ENCODE measurements at regions not wholly inside any gene's neighbourhood (a gene's known extent, or its start where the extent isn't known, plus 50 kb on each side); places are given as distances from the start of the nearest gene placed in this dataset.

DNA sequence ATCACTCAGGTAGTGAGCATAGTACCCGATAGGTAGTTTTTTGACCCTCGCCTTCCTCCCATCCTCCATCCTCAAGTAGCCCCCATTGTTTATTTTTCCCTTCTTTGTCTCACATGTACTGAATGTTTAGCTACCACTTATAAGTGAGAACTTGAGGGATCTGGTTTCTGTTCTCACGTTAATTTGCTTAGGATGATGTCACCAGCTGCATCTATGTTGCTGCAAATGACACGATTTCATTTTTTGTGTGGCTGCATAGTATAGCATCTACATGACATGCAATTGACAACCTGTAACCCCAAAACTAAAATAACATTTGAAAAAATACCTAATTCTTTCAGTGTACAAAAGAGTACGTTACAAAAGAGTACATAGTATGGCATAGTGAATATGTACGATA, 254.0 kb upstream of the NOVA1 start:
- DNase-seq, result no peak
- TF ChIP-seq POLR2A (IDR thresholded peaks at IDR 0.05; ENCODE audit: low read length) (no peak), GATA1 (IDR thresholded peaks at IDR 0.05; ENCODE audit: low read depth, low read length) (no peak)

DNA sequence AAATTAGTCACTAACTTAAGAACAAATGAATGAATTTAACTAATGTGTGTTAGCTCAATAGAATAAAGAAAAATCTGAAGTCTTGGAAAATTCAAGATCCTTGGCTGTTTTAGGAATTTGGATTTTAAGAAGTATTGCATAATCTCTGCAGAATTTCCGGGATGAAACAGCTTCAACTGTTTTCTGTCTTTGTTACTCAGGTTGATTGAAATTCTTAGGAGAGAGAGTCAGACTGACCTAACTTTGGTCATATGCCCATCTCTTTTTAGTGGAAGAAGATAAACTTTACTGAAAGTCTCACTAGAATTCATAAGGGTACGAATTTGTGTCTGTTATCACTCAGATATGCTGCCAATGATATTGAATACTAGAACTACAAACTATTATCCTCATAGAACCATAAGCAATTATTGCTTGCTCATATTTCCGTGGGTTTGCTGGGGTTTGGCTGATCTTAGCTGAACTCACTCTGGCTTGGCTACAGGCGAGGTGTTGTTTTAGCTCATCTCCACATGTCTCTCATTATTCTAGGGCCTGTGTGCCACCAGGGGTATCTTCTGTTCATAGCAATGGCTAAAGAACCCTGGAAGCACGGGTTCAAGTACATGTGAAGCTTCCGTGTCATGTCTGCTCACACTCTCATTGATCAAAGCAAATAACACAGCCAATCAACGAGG, 257.4 kb upstream of the NOVA1 start:
- TF ChIP-seq GATA1 (IDR thresholded peaks at IDR 0.05; ENCODE audit: low read depth, low read length), result no peak
- TF ChIP-seq POLR2A (IDR thresholded peaks at IDR 0.05; ENCODE audit: low read length), result no peak
- no peak for DNase-seq

DNA sequence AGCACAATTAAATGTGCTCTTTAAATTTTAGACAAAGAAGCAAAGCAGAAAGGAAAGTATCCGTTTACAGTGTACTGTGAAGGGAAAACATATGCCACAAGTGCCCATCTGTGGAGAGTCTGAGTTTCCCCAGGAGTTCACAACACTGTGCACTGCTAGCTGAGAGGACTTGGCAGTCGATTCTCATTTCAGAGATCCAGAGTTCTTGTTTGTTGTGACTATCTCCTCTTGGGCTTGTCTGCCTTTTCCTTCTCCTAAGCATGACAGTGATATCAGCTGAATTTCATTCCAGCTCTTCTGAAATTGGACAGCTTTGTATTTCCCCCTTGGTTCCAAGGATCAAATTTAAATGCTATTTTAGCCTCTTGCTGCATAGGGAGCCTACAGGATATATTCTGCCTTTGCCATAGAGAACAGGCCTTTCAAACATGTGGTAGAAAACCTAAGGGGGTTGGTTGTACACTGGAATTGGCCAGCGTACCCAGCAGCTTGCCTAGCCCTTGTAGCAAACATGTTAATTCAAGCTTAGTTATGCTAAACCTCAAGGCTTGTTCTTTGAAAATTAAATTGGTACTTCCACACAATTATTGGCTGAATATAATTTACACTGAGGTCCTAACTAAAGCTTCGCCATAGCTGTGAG, 259.2 kb upstream of the NOVA1 start:
- no peak for DNase-seq
- TF ChIP-seq POLR2A (IDR thresholded peaks at IDR 0.05; ENCODE audit: low read length) (no peak), GATA1 (IDR thresholded peaks at IDR 0.05; ENCODE audit: low read depth, low read length) (no peak)

DNA sequence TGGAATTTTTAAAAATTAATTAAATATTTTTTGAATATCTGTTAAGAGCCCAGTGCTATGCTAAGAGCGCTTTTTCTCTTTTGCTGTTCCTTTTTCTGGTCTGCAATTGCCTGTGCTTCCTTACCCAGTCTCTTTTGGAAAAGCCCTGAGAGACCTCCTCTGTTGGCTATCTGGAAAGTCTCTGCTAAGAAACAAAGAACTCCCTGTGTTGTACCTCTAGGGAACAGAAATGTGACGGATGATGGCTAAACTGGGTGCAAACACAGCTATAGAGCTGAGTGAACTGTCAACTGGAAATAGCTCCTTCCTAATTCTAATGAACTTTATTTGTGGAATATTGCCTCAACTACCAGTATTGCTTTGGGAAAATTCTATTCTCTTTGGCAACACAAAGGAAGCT, 261.6 kb upstream of the NOVA1 start:
- no peak for DNase-seq
- no peak for TF ChIP-seq GATA1 (IDR thresholded peaks at IDR 0.05; ENCODE audit: low read depth, low read length)
- TF ChIP-seq POLR2A (IDR thresholded peaks at IDR 0.05; ENCODE audit: low read length), result no peak

DNA sequence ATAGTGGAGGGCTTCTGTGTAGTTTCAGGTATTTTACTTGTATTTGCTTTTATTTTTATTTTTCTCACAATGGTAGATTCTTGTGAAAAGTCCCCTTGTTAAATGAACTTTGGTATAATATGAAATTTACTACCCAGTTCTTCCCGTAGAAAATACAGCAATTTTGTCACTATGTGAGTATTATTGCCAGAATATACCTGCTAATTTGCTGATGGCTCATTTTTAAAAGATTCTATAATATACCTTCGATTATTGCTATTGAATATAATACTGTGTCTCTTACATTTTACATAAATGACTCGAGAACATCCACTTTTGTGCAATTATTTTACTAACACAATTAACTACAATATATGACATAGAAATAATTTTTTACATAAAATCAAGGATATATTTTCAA, 262.3 kb upstream of the NOVA1 start:
- no peak for DNase-seq
- TF ChIP-seq POLR2A (IDR thresholded peaks at IDR 0.05; ENCODE audit: low read length) (no peak), GATA1 (IDR thresholded peaks at IDR 0.05; ENCODE audit: low read depth, low read length) (no peak)

DNA sequence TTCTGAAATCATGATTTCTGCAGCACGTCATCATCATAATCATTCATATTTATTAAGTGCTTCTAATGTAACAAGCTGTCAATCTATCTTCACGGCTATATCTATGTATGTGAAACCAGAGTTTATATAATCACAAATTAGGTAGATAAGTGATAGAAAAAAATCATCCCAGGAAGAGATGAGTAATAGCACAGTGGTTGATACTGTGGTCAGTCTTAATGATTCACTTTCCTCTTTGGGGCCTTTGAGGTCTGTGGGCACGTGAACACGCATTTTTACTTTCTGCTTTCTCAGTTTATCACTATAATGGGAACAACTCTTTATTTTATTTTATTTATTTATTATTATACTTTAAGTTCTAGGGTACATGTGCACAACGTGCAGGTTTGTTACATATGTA, 265.9 kb upstream of the NOVA1 start:
- no peak for DNase-seq
- no peak for TF ChIP-seq POLR2A (IDR thresholded peaks at IDR 0.05; ENCODE audit: low read length)

DNA sequence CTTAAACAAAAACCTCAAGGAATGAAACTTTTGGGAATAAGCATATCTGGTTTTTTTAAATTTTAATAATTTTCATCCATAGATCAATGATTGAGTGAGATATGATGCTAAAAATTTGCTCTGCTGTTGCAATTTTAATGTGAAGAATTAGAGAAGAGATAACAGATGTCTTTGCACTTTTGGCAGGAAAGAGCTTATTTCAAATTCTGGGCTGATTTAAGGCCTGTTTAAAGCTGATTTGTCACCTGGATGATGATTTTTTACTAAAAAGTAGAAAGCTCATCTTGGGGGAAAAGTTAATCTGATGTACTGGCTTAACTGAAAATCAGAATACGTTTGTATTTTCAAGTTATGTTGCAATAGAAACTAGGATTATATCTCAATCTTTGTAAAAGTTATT, 268.9 kb upstream of the NOVA1 start:
- no peak for TF ChIP-seq GATA1 (IDR thresholded peaks at IDR 0.05; ENCODE audit: low read depth, low read length)
- TF ChIP-seq POLR2A (IDR thresholded peaks at IDR 0.05; ENCODE audit: low read length), result no peak
- DNase-seq, result no peak

DNA sequence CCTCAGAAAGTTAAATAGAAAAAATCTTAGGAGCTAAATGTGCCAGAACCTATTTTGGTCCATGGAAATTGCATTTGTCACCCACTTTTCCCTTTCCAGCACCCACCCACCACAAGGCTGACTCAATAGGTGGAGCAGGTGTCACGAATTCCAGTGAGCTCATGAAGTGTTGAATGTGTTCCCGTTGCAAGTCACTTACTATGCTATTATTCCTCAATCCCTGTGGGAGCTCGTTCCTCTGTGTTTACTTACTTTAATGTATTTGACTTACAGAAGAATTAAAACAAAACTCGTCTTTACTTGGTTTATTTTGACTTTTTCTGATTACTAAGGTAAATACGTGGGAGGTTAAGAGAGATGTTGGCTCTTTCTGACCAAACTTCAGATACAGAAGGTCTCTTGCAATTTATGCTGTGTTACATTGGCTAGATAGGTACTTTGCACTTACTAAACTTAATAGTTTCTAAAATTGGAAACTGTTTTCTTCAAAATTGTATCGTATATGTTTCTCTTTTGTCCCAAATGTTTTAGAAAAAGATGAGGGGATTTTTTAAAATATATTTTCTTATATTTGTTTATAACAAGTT, 269.4 kb upstream of the NOVA1 start:
- no peak for DNase-seq
- TF ChIP-seq GATA1 (IDR thresholded peaks at IDR 0.05; ENCODE audit: low read depth, low read length), result no peak

DNA sequence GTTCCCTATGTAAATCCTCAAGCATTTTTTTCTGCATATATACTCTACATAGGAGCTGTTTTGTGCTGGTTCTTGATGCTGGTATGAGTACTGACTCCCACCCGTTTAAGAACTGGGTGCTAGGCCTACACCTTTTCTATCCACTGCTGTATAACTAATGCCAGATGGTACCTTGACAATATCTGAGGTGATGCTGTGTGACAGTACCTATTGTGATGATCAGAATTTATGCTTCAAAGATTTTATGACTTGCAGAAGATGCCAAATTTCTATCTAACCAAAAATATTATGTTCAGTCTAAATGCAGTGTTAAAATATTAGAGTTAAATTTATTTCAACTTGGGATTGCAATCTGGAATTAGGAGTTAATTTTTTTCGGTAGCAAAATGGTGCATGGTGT, 272.3 kb upstream of the NOVA1 start:
- no peak for DNase-seq
- no peak for TF ChIP-seq POLR2A (IDR thresholded peaks at IDR 0.05; ENCODE audit: low read length)
- TF ChIP-seq GATA1 (IDR thresholded peaks at IDR 0.05; ENCODE audit: low read depth, low read length), result no peak

DNA sequence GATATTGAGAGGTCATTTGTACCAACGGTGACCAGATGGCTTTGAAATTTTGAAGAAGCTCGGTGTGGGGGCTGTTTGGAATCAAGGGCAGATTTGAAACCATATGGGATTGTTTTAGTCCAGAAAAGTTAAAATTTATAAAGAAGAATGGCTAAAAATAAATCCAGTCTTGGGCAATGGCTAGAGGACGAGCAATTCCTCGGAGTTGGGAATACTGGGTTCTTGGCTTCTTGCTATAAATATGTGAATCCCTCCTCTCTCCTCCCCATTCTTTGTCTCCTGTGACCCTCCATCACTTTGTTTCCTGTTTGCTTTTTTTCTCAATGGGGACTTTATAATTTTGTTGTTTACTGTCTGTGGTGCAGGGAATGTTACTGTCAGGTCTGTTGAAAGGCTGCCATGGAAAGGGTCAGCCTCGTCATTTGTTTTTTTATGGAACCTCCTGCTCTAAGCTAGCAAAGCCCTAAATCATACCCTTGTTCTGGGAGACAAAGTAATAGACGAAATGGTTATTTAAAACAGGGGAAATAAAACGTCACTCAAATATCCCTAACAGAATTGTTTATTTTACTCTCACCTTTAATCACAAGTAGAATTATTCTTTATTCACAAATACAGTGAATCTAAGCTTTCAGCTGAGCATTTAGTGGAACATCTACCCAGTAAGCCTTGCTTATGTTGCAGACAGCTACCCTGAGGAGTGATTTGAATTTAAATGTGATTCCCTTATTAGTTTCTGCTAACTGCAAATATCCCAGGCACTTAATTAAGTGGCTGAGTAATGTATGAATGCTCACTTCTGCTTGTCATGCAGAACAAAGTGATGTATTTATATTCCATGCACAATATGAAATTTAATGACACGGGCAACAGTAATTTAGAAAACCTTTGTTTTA, 273.1 kb upstream of the NOVA1 start:
- no peak for TF ChIP-seq GATA1 (IDR thresholded peaks at IDR 0.05; ENCODE audit: low read depth, low read length)
- no peak for TF ChIP-seq POLR2A (IDR thresholded peaks at IDR 0.05; ENCODE audit: low read length)
- no peak for DNase-seq

DNA sequence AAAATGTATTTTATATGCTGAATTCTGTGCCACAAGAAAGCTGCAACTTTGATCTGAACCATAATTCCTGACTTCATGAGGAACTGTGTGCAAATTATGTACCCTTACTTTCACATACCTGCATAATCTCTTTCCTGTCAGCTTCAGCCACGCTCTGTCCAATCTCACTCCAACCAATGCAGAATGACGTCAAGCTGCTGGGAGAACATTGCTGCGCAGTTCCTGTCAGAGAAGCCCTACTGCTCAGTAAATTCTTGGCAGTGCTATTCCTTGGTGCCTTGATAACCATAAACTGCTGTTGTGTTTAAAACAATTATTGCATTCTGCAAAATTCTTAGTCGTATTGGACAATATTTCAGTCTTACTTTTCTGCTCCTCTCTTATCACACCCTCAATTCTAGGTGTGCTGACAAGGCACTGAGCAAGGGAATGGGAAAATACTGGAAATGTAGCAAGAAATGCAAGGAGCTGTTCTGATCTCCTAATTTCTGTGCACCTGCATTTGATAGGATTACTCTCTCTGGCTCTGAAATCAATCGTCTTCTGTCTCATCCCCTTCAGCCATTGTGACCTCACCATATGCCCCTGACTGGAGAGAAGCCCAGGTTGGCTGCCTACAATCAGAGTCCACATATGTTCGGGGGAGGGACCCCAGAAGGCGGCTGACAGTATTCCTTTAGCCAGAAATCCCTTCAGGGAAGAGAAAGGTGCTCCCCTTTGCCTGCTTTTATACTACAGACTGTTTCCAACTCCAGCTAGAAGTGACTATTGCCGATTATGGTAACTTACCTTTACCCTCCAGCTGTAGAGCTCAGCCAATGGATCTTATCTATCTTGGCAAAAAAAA, 274.9 kb upstream of the NOVA1 start:
- no peak for DNase-seq
- no peak for TF ChIP-seq POLR2A (IDR thresholded peaks at IDR 0.05; ENCODE audit: low read length)
- no peak for TF ChIP-seq GATA1 (IDR thresholded peaks at IDR 0.05; ENCODE audit: low read depth, low read length)

DNA sequence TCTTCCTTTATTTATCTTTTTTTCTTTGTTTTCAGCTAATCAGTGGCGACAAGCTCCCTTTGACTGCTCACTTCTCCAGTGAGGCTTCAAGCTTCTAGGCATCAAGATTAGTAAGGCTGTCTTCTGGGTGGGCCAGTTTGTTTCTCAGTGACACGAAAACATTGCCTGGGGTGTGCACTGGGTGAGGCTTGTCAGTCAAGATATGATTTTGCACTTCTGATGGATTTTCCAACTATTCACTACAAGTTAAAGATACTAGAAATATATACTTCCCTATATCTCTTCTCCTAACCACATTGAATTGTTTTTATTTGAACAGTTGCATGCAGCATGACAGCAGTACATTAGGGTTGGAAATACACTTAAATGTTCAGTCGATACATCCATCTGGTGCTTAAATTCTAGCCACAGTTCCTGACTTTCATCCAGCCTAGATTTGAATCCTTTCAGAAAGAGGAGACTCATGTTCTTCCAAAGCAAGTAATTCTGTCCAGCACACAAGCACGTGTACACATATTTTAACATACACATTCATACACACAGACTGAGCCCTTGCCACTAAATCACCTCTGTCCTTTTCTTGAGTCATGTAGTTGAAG, 275.6 kb upstream of the NOVA1 start:
- TF ChIP-seq POLR2A (IDR thresholded peaks at IDR 0.05; ENCODE audit: low read length) (no peak), GATA1 (IDR thresholded peaks at IDR 0.05; ENCODE audit: low read depth, low read length) (no peak)
- no peak for DNase-seq

DNA sequence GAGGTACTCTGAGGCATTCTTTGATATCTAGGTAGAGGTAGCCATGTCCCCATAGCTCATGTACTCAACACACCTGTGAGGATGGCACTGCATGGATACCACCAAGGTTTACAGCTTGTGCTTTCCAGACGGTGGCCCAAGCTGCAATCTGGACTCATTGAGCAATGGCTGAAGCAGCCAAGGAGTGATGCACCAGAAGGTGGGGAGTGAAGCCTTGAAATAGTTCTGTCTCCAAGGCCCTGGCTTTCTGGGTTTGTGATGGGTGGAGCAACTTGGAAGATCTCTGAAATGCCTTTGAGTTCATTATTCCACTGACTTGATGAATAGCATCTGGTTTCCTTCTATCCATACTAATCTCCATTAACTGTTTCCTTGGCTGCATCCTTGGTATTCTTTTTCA, 290.0 kb upstream of the NOVA1 start:
- DNase-seq, result peak in 1 of 2 experiments; percentile 0
- TF ChIP-seq POLR2A (IDR thresholded peaks at IDR 0.05; ENCODE audit: low read length) (no peak), GATA1 (IDR thresholded peaks at IDR 0.05; ENCODE audit: low read depth, low read length) (no peak)
